Stimulated activated CD8-positive, alpha-beta memory T cell treated with anti-CD3 and anti-CD28 coated beads, Interleukin-2, amount 100 ng/mL, for 48 hours (primary cell): ENCODE measurements at regions not wholly inside any gene's neighbourhood (a gene's known extent, or its start where the extent isn't known, plus 50 kb on each side); places are given as distances from the start of the nearest gene placed in this dataset.

Experiments
- DNase-seq, 2 donors: peaks; one replicate each; pipeline ENCODE4 v3.0.0-alpha.2; 2020; ENCODE audit warnings: low read depth in 2 of 2

GRCh38 chr5:10876006-10876744 lies 115.1 kb upstream of the DAP start:
- DNase-seq: no peak

GRCh38 chr5:10875201-10875768 lies 114.3 kb upstream of the DAP start:
- DNase-seq: no peak

GRCh38 chr5:10874541-10874940 lies 113.5 kb upstream of the DAP start:
- no peak for DNase-seq

GRCh38 chr5:10870791-10871190 lies 109.8 kb upstream of the DAP start:
- DNase-seq: no peak

- DNase-seq: no peak
These were observed 107.9 kb upstream of the DAP start for GRCh38 chr5:10868956-10869355.

- DNase-seq: no peak
These were observed 106.6 kb upstream of the DAP start for GRCh38 chr5:10867389-10868303.

GRCh38 chr5:10866913-10867312 lies 105.9 kb upstream of the DAP start:
- no peak for DNase-seq

GRCh38 chr5:10863763-10864383 lies 102.8 kb upstream of the DAP start:
- peak; percentile 32 to 46 for DNase-seq

GRCh38 chr5:10862085-10862484 lies 101.1 kb upstream of the DAP start:
- DNase-seq: no peak

- no peak for DNase-seq
These were observed 100.4 kb upstream of the DAP start for GRCh38 chr5:10861423-10861790.

GRCh38 chr5:10860645-10861422 lies 99.8 kb upstream of the DAP start:
- DNase-seq: no peak

- no peak for DNase-seq
These were observed 99.1 kb upstream of the DAP start for GRCh38 chr5:10860196-10860543.

- DNase-seq: no peak
These were observed 98.6 kb upstream of the DAP start for GRCh38 chr5:10859393-10860195.

- no peak for DNase-seq
These were observed 97.9 kb upstream of the DAP start for GRCh38 chr5:10858945-10859344.

- DNase-seq: no peak
These were observed 97.3 kb upstream of the DAP start for GRCh38 chr5:10858307-10858706.

- DNase-seq: no peak
These were observed 96.3 kb upstream of the DAP start for GRCh38 chr5:10857338-10857733.

GRCh38 chr5:10856683-10857337 lies 95.8 kb upstream of the DAP start:
- peak; percentile 17 to 27 for DNase-seq

GRCh38 chr5:10856071-10856470 lies 95.0 kb upstream of the DAP start:
- DNase-seq: no peak

- DNase-seq: no peak
These were observed 93.7 kb upstream of the DAP start for GRCh38 chr5:10854506-10855277.
